Heart left ventricle (tissue), 13 donors: ENCODE measurements at regions not wholly inside any gene's neighbourhood (a gene's known extent, or its start where the extent isn't known, plus 50 kb on each side); places are given as distances from the start of the nearest gene placed in this dataset.

Experiments
- CTCF ChIP-seq, 12 donors: fragments of 200-600 bp; sonication (generic) in 4 of 12; IDR thresholded peaks; one replicate each; pipeline versions ENCODE4 v1.5.0 to v1.8.0; 2018 to 2022; ENCODE audit warnings: antibody characterized with exemption in 12 of 12, mild to moderate bottlenecking in 5 of 12
- POLR2A ChIP-seq, 2 donors: fragments of 450-650 bp; IDR thresholded peaks; one replicate each; pipeline ENCODE4 v1.6.1; 2017; ENCODE audit warnings: antibody characterized with exemption in 2 of 2, mild to moderate bottlenecking in 2 of 2, moderate library complexity in 2 of 2
- donor health status: ischemic (EF 13 %, LVEDD 7.1; RV severe dilation, severe dysfunction).
- donor health status: DM: no; HTN: yes; CAD: no.
- donor health status: DM: no; HTN: no; CAD: no.
- donor health status: ischemic (EF 25% LVEDD 6.9; RV normal size, moderate dysfunction).
- donor health status: ischemic (EF 25% LVEDD 5.7; RV mildly dilated, moderate dysfunction).
- donor health status: ischemic (EF 35%, LVEDD 5.7; RV mildly dilated, moderate dysfunction).
- donor health status: nonischemic (EF 11% LVEDD 7.7; RV severe dilation, severe dysfunction).
- donor health status: DM: yes; HTN: yes; CAD: no.
- donor health status: PGD.
- donor health status: ischemic (EF 29% LVEDD 5.4; RV normal size, mild dysfunction).
- donor health status: nonischemic (EF 23%, LVEDD 6.1; RV moderate dilation, normal function).

GRCh38 chr3:156760333-156760732 is 65.8 kb upstream of the LEKR1 start:
- TF ChIP-seq CTCF (IDR thresholded peaks at IDR 0.05), result no peak
- no peak for TF ChIP-seq POLR2A (IDR thresholded peaks at IDR 0.05)
